Pancreas (tissue), 10 donors: ENCODE measurements at regions not wholly inside any gene's neighbourhood (a gene's known extent, or its start where the extent isn't known, plus 50 kb on each side); places are given as distances from the start of the nearest gene placed in this dataset.

ENCODE experiments used
- ATAC-seq, 4 donors: fragments of 200-7000 bp; cut with Tn5 transposase; one replicate each; pipeline versions ENCODE4 v1.8.0 to v1.9.1; 2020; ENCODE audit warnings: mild to moderate bottlenecking in 4 of 4, moderate library complexity in 4 of 4
- DNase-seq, 6 donors: peaks; one replicate each; pipeline ENCODE4 v3.0.0-alpha.2; 2020
- FAIRE-seq: peaks from 2 replicates; lab custom pipeline; 2012; peaks lifted over from hg19 to GRCh38; lab: Jason Lieb, UNC
- H3K27ac ChIP-seq, 4 donors: fragments of 200-600 bp; sonication (generic); 1 replicate in 3 of 4; 2 replicates in 1 of 4; pipeline versions ENCODE4 v1.5.0 to v1.8.0; 2020
- H3K27me3 ChIP-seq, 4 donors: fragments of 200-600 bp; one replicate each; pipeline ENCODE4 v1.8.0; 2021
- H3K36me3 ChIP-seq, 3 donors: fragments of 200-600 bp; sonication (generic) in 1 of 3; one replicate each; pipeline versions ENCODE4 v1.5.0 to v1.8.0; 2020 to 2021
- H3K4me1 ChIP-seq, 3 donors: fragments of 200-600 bp; one replicate each; pipeline ENCODE4 v1.8.0; 2021
- H3K4me3 ChIP-seq, 4 donors: fragments of 200-600 bp; sonication (generic) in 2 of 4; one replicate each; pipeline versions ENCODE4 v1.5.0 to v1.8.0; 2020 to 2021
- H3K9me3 ChIP-seq, 4 donors: fragments of 200-600 bp; one replicate each; pipeline ENCODE4 v1.8.0; 2021
- CTCF ChIP-seq, 4 donors: fragments of 200-600 bp; sonication (generic) in 3 of 4; IDR thresholded peaks; one replicate each; pipeline versions ENCODE4 v1.5.0 to v1.8.0; 2021; ENCODE audit warnings: antibody characterized with exemption in 4 of 4
- WGBS, 2 donors: extraction: QIAGEN DNeasy Blood & Tissue Kit; methylation state at CpG; one replicate each; pipeline ENCODE4 v1.1.7; 2013; 5-methylcytosine and 5-hydroxymethylcytosine counted together
- intact Hi-C, 3 donors: fragments of 100-400 bp; cut with DNase I; formaldehyde crosslinking; loops; one replicate each; pipeline versions ENCODE4 v1.11.1 to v1.14.2; 2022
- donor health status: healthy with polysubstance abuse.
- donor health status: DM: no; HTN: no; CAD: no; lungs with moderate emphysema.
- donor health status: DM: no; HTN: no; CAD: no.
- donor health status: control.
- donor health status: control.
- donor health status: Bipolar disorder and iron deficiency.
- donor health status: DM: yes; HTN: yes; CAD: no.
- donor health status: DM: no; HTN: no; CAD: no.
- donor health status: DM: no; HTN: no; CAD: no.
- donor health status: DM: yes; HTN: yes; CAD: no.

DNA sequence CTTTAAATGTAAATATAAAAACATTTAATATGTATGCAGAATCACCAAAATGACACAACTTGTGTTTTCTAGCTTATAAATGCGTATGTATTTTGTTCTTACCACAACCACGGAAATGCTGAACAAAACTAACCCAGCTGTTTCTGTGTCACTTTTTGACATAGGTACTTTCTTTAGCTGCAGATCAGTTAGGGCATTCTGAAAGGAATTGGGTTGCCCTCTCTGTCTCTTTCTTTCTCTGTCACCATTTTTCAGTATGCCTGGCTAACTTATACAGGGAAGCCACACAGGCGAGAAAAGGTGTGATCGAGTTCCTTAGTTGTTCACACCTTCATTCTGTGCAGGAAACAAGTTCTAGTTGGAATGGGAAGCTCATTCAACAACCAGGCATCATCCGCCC, 72.6 kb upstream of the ARGLU1 start:
- WGBS, 2 donors: 89 to 90% methylated on average over 5 of the region's 5 CpGs

DNA sequence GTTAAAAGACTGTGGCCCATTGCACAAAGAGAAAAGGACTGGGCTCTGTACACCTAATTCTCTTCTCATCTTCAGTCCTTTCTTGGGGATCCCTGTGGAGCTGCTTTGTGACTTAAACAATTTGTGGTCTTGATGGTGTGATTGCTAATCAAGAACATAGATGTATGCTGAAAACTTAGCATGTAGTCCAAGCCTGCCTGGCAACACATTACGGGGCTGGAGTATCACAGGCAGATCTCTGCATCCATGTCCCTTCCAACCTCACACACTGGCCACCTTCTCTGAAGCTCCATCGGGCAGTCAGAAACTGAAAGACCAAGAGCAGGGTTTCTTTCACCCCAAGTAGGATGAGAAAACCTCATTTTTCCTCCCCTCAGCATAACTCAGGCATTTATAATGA, 69.6 kb upstream of the ARGLU1 start:
- intact Hi-C loops: no loop called here
- no peak overlapping the region for H3K27ac ChIP-seq
- no peak overlapping the region for H3K4me3 ChIP-seq
- H3K36me3 ChIP-seq: no peaks in the 10 kb centered on the region
- no peak for FAIRE-seq
- no peaks in the 10 kb centered on the region for H3K9me3 ChIP-seq
- 79 to 92% methylated on average over 2 of the region's 2 CpGs for WGBS, 2 donors
- H3K4me1 ChIP-seq: no peaks in the 10 kb centered on the region
- no peak for DNase-seq
- TF ChIP-seq CTCF (IDR thresholded peaks at IDR 0.05): no peak
- ATAC-seq: no peak
- H3K27me3 ChIP-seq: no peaks in the 10 kb centered on the region

More for the DNA sequence above, 72.6 kb upstream of the ARGLU1 start:
- FAIRE-seq (no peak), DNase-seq (no peak), ATAC-seq (no peak)
- no peak for TF ChIP-seq CTCF (IDR thresholded peaks at IDR 0.05)
- no peaks in the 10 kb centered on the region for H3K4me1 ChIP-seq
- intact Hi-C loops: no loop called here
- no peak overlapping the region for H3K4me3 ChIP-seq
- H3K36me3 ChIP-seq: no peaks in the 10 kb centered on the region
- no peaks in the 10 kb centered on the region for H3K27me3 ChIP-seq
- no peak overlapping the region for H3K27ac ChIP-seq
- H3K9me3 ChIP-seq: no peaks in the 10 kb centered on the region

DNA sequence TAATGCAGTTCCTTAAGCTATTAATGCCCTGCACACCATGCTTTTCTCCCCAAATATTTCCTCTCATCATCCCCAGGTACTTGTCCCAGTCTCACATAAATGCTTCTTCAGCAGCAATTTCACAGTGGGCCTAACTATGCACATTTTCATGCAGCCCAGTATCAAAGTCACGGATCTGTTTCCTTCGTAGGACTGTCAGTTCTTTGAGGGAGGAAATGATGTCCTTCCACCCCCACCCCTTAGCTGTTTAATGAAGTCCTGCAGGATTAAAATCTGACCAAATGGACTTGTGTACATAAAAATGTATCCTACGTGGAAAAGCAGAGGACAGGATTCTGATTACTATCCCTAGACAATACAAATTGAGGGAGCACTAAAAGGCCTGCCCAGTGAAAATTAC, 68.6 kb upstream of the ARGLU1 start:
- 79 to 80% methylated on average over 3 of the region's 3 CpGs for WGBS, 2 donors
- TF ChIP-seq CTCF (IDR thresholded peaks at IDR 0.05): no peak
- ATAC-seq: no peak
- intact Hi-C loops: no loop called here
- FAIRE-seq: no peak
- Histone ChIP-seq H3K36me3 (no peaks in the 10 kb centered on the region), H3K27ac (no peak overlapping the region), H3K4me3 (no peak overlapping the region), H3K27me3 (no peaks in the 10 kb centered on the region), H3K4me1 (no peaks in the 10 kb centered on the region), H3K9me3 (no peaks in the 10 kb centered on the region)
- no peak for DNase-seq

DNA sequence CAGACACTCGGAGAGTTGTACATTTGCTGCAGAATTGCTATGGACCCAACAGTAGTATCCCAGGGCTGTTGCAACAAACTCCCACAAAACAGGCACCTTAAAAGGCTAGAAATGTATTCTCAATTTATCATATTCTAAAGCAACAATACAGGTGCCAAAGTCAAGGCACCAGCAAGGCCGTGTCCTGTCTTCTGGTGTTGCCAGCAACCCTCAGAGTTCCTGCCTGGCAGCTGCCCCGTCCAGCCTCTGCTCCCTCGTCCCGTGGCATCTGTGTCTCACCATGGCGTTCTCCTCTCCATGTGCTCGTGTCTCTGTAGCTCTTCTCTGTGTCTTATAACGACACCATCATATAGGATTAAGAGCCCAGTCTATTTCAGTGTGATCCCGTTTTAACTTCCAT, 67.7 kb upstream of the ARGLU1 start:
- Histone ChIP-seq H3K36me3 (no peaks in the 10 kb centered on the region), H3K4me1 (no peaks in the 10 kb centered on the region), H3K27me3 (no peaks in the 10 kb centered on the region), H3K4me3 (no peak overlapping the region), H3K9me3 (no peaks in the 10 kb centered on the region), H3K27ac (no peak overlapping the region)
- FAIRE-seq: no peak
- intact Hi-C loops: no loop called here
- no peak for DNase-seq
- ATAC-seq: no peak
- WGBS, 2 donors: 63 to 78% methylated on average over 9 of the region's 9 CpGs
- TF ChIP-seq CTCF (IDR thresholded peaks at IDR 0.05): no peak

DNA sequence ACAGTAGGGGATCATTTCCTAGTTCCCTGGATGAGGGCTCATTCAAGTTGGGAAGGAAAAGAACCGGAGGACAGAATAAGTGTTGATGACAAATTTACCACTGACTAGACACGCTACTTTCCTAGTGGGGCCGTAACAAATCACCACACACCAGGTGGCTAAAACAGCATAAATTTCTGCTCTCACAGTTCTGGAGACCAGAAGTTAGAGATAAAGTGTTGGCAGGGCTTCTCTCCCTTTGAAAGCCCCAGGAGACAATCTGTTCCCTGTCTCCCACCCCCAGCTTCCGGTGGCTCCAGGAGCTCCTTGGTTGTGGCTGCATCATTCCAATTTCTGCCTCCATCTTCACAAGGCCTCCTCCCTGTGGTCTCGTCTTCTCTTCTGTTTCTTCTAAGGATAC, 65.4 kb upstream of the ARGLU1 start:
- FAIRE-seq (no peak), DNase-seq (no peak), ATAC-seq (no peak)
- intact Hi-C loops: no loop called here
- Histone ChIP-seq H3K36me3 (no peaks in the 10 kb centered on the region), H3K27me3 (no peaks in the 10 kb centered on the region), H3K27ac (no peak overlapping the region), H3K4me3 (no peak overlapping the region), H3K9me3 (no peaks in the 10 kb centered on the region), H3K4me1 (no peaks in the 10 kb centered on the region)
- no peak for TF ChIP-seq CTCF (IDR thresholded peaks at IDR 0.05)
- WGBS, 2 donors: 82 to 93% methylated on average over 5 of the region's 5 CpGs
